SK-N-MC (cell line): ENCODE measurements at regions not wholly inside any gene's neighbourhood (a gene's known extent, or its start where the extent isn't known, plus 50 kb on each side); places are given as distances from the start of the nearest gene placed in this dataset.

Source experiments
- DNase-seq: peaks from one replicate; pipeline ENCODE4 v3.0.0-alpha.2; 2011; ENCODE audit warnings: low read depth, low spot score
- H3K27ac ChIP-seq: fragments of 200-600 bp; sonication (generic); 2 replicates; pipeline ENCODE4 v1.5.1; 2016; ENCODE audit warnings: mixed run types
- H3K36me3 ChIP-seq: fragments of 200-600 bp; sonication (generic); 2 replicates; pipeline ENCODE4 v1.6.1; 2017; ENCODE audit warnings: antibody characterized with exemption, low read length, mixed read lengths; ENCODE audit not compliant: insufficient read depth
- H3K4me3 ChIP-seq: fragments of 200-600 bp; sonication (generic); 2 replicates; pipeline ENCODE4 v1.5.1; 2016
- H3K9ac ChIP-seq: fragments of 200-600 bp; sonication (generic); 2 replicates; pipeline ENCODE4 v1.8.0; 2017; ENCODE audit warnings: mixed run types, mixed read lengths; ENCODE audit not compliant: insufficient read length
- H3K9me3 ChIP-seq: fragments of 200-600 bp; sonication (generic); 2 replicates; pipeline ENCODE4 v1.6.1; 2017; ENCODE audit warnings: low read depth, mild to moderate bottlenecking, antibody characterized with exemption, low read length, moderate library complexity, mixed read lengths
- EZH2 ChIP-seq: fragments of 200-600 bp; sonication (generic); IDR thresholded peaks from one replicate; pipeline ENCODE4 v1.6.1; 2017; ENCODE audit warnings: antibody characterized with exemption
- FOXP2 ChIP-seq: optimal IDR thresholded peaks from 2 replicates; pipeline ENCODE3; 2011; ENCODE audit warnings: mild to moderate bottlenecking, moderate library complexity; ENCODE audit not compliant: insufficient read depth; ENCODE audit errors: extremely low read length, control extremely low read depth
- POLR2AphosphoS5 ChIP-seq: IDR thresholded peaks from 2 replicates; pipeline ENCODE4 v1.6.1; 2012; ENCODE audit warnings: mild to moderate bottlenecking, low read depth, low read length, borderline replicate concordance

DNA sequence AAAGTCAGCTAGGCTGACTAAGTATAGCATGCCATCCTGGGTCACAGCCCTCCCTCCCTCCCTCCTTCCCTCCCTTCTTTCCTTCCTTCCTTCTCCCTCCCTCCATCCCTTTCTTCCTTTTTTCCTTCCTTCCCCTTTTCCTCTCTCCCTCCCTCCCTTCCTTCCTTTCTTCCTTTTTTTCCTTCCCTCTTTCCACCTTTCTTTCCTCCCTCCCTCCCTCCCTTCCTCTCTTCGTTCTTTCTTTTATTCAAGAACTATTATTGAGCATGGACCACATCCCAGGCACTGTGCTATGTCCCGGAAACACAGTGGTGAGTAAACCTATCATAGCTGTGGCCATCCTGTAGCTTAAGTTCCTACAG lies 106.2 kb upstream of the BACH2 start:
- H3K9ac ChIP-seq, result no peak overlapping the region
- H3K9me3 ChIP-seq, result no peaks in the 10 kb centered on the region
- H3K4me3 ChIP-seq, result no peak overlapping the region
- no peak overlapping the region for H3K27ac ChIP-seq
- H3K36me3 ChIP-seq, result no peaks in the 10 kb centered on the region
- no peak for DNase-seq
- TF ChIP-seq FOXP2, result no peak
- TF ChIP-seq EZH2, result no peak
- TF ChIP-seq POLR2AphosphoS5, result no peak

DNA sequence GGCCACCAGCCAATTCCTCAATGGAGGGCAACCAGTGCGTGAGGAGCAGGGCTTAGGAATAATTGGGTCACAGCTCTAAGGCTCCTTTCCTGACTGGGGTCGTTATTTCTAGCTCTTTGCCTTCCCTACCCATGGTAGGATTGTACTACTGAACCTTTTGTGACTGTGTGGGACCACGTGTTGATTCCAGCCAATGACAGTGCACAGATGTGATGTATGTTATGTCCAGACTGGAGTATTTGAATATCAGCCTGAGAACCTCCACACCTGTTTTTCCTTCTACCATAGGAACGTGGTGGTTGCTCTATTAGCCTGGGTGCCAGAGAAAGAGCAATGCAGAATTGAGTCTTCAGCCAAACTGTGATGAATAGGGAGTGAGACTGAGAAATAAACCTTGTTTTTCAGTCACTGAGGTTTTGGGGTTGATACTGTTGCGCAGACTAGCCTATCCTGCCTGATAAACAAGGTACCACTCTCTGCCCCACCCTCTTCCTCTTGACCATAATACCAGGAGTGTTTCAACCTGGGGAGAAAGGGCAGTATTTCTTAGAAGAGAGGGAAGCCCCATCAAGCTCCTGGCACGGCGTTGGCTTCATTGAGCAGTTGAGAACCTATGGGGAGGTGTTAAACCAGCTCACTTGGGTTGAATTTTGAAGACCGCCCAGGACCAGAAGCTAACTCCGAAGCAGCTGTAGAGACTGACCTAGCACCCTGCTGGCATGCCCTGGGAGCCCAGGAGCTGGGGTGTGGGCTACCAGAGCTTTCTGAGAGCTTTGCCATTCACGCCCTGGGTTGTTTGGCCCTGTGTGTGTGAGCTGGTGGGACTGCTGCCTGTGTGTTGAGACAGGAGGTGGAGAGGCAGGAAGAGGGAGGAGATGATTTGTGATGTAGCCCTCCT lies 105.5 kb upstream of the BACH2 start:
- H3K4me3 ChIP-seq, result no peak overlapping the region

DNA sequence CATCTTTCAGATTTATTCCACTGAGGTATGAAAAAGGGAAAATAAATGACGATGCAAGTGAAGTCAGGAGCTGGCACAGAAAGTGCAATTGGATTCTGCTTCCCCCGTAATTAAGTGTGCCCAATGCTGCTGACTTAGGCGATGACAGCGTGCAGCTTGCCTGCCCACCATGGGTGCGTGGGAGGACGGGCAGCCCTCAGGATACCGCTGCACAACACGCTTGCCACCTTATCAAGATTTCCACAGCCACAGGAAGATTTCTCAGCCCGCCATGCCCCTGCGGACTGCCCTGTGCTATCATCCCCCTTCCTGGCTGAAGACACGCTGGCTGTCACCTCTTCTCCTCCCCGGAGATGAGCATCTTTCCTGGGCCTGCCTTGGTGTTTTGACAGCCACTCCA lies 103.3 kb upstream of the BACH2 start:
- H3K9ac ChIP-seq, result no peak overlapping the region
- DNase-seq, result no peak
- no peak overlapping the region for H3K27ac ChIP-seq
- H3K36me3 ChIP-seq, result no peaks in the 10 kb centered on the region
- no peak for TF ChIP-seq FOXP2
- TF ChIP-seq EZH2, result no peak
- TF ChIP-seq POLR2AphosphoS5, result no peak
- H3K9me3 ChIP-seq, result no peaks in the 10 kb centered on the region
- H3K4me3 ChIP-seq, result no peak overlapping the region

More for the DNA sequence above, 105.5 kb upstream of the BACH2 start:
- no peak overlapping the region for H3K9ac ChIP-seq
- DNase-seq, result no peak
- H3K27ac ChIP-seq, result no peak overlapping the region
- H3K9me3 ChIP-seq, result no peaks in the 10 kb centered on the region
- no peak for TF ChIP-seq FOXP2
- H3K36me3 ChIP-seq, result no peaks in the 10 kb centered on the region

DNA sequence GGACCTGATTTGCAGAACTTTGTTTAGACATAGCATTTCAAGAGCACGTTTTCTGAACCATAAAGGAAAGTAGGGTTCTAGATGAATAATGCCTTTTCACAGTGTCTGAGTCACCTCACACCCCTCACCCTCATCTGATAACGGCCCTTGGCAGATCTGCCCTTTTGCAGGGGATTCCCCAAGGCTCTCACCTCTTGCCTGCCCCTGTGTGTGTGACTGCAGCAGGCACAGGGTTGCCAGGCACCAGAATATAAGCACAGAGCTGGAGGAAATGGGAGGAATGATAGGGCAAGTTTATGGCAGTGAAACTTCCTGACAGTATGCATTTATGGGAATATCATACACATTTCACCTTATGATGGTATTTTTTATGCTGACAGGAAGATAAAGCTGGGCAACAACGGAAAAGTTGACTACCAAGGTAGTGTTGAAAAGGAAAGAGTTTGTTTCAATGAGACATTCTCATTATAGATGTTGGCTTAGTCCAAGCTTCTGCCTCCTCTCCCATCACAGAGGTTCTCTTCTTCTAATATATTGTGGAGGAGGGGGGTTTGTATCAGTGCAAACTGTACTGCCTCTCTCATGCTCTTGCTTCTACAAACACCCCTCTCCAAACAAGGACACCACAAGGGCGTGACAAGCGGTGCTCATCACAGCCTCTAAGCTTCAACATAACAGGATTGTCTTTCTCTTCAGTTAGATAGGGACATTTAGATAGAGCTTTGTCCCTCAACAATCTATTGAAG lies 101.5 kb upstream of the BACH2 start:
- Histone ChIP-seq H3K27ac (no peak overlapping the region), H3K4me3 (no peak overlapping the region), H3K36me3 (no peaks in the 10 kb centered on the region), H3K9ac (no peak overlapping the region), H3K9me3 (no peaks in the 10 kb centered on the region)
- no peak for DNase-seq
- no peak for TF ChIP-seq FOXP2
- no peak for TF ChIP-seq EZH2
- no peak for TF ChIP-seq POLR2AphosphoS5

DNA sequence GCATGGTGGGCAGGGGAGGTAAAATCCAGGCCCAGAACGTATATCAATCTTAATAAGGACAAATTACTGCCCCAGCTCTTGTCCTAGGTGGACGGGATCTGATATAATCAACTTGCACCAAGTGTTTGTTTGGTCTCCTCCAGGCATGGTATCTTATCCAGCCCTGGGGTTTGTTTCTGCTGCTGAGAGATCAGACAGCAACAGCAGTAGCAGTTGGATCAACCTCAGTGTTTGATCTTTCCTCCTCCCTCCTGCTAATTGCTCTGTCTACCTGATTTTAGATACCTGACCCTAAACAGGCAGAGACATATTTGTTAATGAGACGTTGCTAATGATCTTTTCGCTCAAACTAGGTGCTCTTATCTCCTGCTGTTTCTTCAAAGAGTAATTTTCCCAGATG lies 100.4 kb upstream of the BACH2 start:
- H3K27ac ChIP-seq, result no peak overlapping the region
- H3K9me3 ChIP-seq, result no peaks in the 10 kb centered on the region
- DNase-seq, result no peak
- H3K4me3 ChIP-seq, result no peak overlapping the region
- H3K9ac ChIP-seq, result no peak overlapping the region
- no peak for TF ChIP-seq EZH2
- no peaks in the 10 kb centered on the region for H3K36me3 ChIP-seq

DNA sequence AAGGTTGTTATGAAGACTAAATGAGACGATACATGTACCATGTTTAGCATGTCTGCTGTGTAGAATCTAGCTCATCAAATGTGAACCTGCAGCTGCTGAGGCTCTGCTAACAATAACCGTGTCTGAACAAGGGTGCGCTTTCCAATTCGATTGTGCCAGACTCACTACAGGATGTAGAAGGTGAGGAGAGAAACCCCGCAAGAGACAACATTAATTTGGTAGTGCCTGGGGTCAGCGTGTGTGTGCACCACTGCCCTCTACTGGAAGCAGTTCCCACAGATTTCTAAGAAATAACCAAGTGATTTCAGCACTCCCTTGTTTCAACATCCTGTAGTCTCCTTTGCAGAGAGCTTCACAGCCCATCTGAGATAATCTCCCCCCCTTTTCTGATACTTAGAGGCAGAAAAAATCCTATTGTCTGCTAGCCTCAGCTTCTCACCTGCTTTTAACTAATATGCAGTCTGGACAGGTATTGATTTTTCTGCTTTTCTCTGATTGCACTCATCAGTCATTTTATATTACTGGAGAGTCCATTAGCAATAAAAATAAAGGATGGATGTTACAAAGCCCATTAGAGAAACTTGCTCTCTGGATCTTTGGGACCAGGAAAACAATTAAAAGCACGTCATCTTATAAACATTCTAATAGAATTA lies 96.7 kb upstream of the BACH2 start:
- DNase-seq, result peak; percentile 24
- TF ChIP-seq POLR2AphosphoS5 (no peak), FOXP2 (no peak), EZH2 (no peak)
- Histone ChIP-seq H3K27ac (no peak overlapping the region), H3K9me3 (no peaks in the 10 kb centered on the region), H3K4me3 (no peak overlapping the region), H3K9ac (no peak overlapping the region), H3K36me3 (no peaks in the 10 kb centered on the region)

DNA sequence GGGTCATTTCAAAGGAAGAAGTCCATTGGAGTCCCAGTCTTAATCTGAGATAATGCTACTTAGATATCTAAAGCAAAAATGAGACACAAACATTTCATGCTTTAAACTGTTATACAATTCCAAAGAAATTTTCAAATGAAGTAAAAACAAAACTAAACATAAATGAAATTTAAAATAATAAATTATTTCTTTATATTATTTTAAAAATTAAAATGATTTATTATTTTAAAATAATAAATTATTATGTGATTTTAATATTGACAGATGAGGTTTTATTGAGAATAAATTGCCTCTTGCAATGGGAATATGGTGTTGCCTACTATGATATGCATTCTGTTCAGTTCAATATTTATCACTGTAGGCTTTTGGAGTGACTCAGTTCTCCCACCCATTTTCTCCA lies 93.7 kb upstream of the BACH2 start:
- H3K4me3 ChIP-seq, result no peak overlapping the region
- H3K9me3 ChIP-seq, result no peaks in the 10 kb centered on the region
- no peaks in the 10 kb centered on the region for H3K36me3 ChIP-seq
- no peak overlapping the region for H3K27ac ChIP-seq
- no peak for DNase-seq
- no peak overlapping the region for H3K9ac ChIP-seq
- no peak for TF ChIP-seq EZH2
- no peak for TF ChIP-seq POLR2AphosphoS5
- no peak for TF ChIP-seq FOXP2

DNA sequence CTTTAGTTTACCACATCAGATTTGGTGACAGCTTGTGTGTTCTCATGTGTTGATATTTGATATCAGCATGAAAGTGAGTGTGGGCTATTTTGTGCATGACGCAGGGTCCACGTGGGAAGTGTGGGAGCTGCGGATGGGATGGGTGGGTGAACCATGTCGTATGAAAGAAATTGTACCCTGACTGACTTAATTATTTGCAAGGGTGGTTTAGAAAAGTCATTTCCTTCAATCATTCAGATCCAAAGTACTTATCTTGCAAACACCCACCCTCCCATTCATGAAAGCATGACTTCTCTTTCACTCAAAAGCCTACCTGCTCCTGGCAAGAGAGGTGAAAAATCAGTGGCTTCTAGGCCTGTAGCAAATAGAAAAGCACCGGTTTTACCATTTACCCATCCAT lies 91.8 kb upstream of the BACH2 start:
- no peak overlapping the region for H3K9ac ChIP-seq
- H3K4me3 ChIP-seq, result no peak overlapping the region
- DNase-seq, result no peak
- H3K36me3 ChIP-seq, result no peaks in the 10 kb centered on the region
- no peaks in the 10 kb centered on the region for H3K9me3 ChIP-seq
- no peak overlapping the region for H3K27ac ChIP-seq
- no peak for TF ChIP-seq FOXP2
- TF ChIP-seq EZH2, result no peak
- TF ChIP-seq POLR2AphosphoS5, result no peak

DNA sequence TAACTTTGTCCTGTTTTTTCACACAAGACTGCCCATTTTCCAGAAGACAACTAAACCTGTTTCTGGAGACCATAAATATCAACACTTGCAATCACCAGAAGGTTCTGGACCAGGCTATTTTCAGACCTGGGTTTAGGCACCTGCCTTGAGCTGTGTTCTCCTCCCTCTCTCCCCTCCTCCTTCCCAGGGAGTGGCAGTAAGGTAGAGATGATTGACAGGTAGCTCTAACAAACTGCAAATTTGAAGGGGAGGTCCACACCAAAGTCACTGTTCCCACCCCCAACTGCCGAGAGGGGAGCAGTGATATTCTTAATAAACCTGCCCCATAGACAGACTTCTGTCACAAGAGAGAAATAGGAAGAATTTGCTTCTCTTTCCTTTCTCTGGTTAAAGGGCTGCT lies 91.2 kb upstream of the BACH2 start:
- H3K4me3 ChIP-seq, result no peak overlapping the region
- no peak overlapping the region for H3K27ac ChIP-seq
- H3K9ac ChIP-seq, result no peak overlapping the region
- no peaks in the 10 kb centered on the region for H3K9me3 ChIP-seq
- no peaks in the 10 kb centered on the region for H3K36me3 ChIP-seq
- TF ChIP-seq FOXP2 (no peak), EZH2 (no peak), POLR2AphosphoS5 (no peak)
- no peak for DNase-seq
